Uterus (tissue), 3 donors: ENCODE measurements at regions not wholly inside any gene's neighbourhood (a gene's known extent, or its start where the extent isn't known, plus 50 kb on each side); places are given as distances from the start of the nearest gene placed in this dataset.

Experiments used
- DNase-seq, 2 donors: peaks; one replicate each; pipeline ENCODE4 v3.0.0-alpha.2; 2019 to 2020
- H3K27ac ChIP-seq, 2 donors: fragments of 200-600 bp; sonication (generic); 1 replicate in 1 of 2; 2 replicates in 1 of 2; pipeline ENCODE4 v1.5.1; 2016 to 2018
- H3K27me3 ChIP-seq, 2 donors: fragments of 200-600 bp; sonication (generic); one replicate each; pipeline ENCODE4 v1.5.1; 2018 to 2019; ENCODE audit warnings: control low read depth in 1 of 2
- H3K36me3 ChIP-seq, 2 donors: fragments of 200-600 bp; sonication (generic); one replicate each; pipeline ENCODE4 v1.5.1; 2019; ENCODE audit warnings: control low read depth in 1 of 2
- H3K4me1 ChIP-seq, 2 donors: fragments of 200-600 bp; sonication (generic); one replicate each; pipeline ENCODE4 v1.5.1; 2018 to 2019; ENCODE audit warnings: control low read depth in 1 of 2
- H3K4me3 ChIP-seq, 2 donors: fragments of 200-600 bp; sonication (generic); 1 replicate in 1 of 2; 2 replicates in 1 of 2; pipeline ENCODE4 v1.5.1; 2018 to 2019; ENCODE audit warnings: mild to moderate bottlenecking in 1 of 2
- H3K9me3 ChIP-seq, 2 donors: fragments of 200-600 bp; sonication (generic); one replicate each; pipeline ENCODE4 v1.5.1; 2019; ENCODE audit warnings: control low read depth in 1 of 2
- CTCF ChIP-seq, 4 experiments: fragments of 200-600 bp in 2 of 4; fragments of 450-650 bp in 2 of 4; sonication (generic) in 2 of 4; IDR thresholded peaks; one replicate each; pipeline ENCODE4 v1.5.1; 2016 to 2019; ENCODE audit warnings: antibody characterized with exemption in 4 of 4, mild to moderate bottlenecking in 2 of 4, moderate library complexity in 1 of 4
- POLR2A ChIP-seq, 2 donors: fragments of 450-650 bp; IDR thresholded peaks; one replicate each; pipeline ENCODE4 v1.6.1; 2016; ENCODE audit warnings: antibody characterized with exemption in 2 of 2, mild to moderate bottlenecking in 1 of 2, moderate library complexity in 1 of 2
- intact Hi-C: fragments of 100-400 bp; cut with DNase I; formaldehyde crosslinking; loops from one replicate; pipeline ENCODE4 v1.15.1; 2023; ENCODE audit warnings: low total_unique reads
- donor health status: DM: yes; HTN: yes; CAD: no.

- H3K27me3 ChIP-seq = no peaks in the 10 kb centered on the region
- H3K36me3 ChIP-seq = no peaks in the 10 kb centered on the region
- no peak for TF ChIP-seq POLR2A (IDR thresholded peaks at IDR 0.05)
- TF ChIP-seq CTCF (IDR thresholded peaks at IDR 0.05) = no peak
- DNase-seq = no peak
- H3K4me1 ChIP-seq = no peaks in the 10 kb centered on the region
- H3K4me3 ChIP-seq = no peak overlapping the region
- intact Hi-C loops = no loop called here
- no peak overlapping the region for H3K27ac ChIP-seq
- no peaks in the 10 kb centered on the region for H3K9me3 ChIP-seq
Observed at GRCh38 chr2:190138032-190138431, 75.5 kb upstream of the MSTN start.

GRCh38 chr2:190137561-190137960, 75.0 kb upstream of the MSTN start:
- no peaks in the 10 kb centered on the region for H3K4me1 ChIP-seq
- TF ChIP-seq CTCF (IDR thresholded peaks at IDR 0.05) (no peak), POLR2A (IDR thresholded peaks at IDR 0.05) (no peak)
- no peak overlapping the region for H3K27ac ChIP-seq
- no peaks in the 10 kb centered on the region for H3K9me3 ChIP-seq
- DNase-seq = no peak
- intact Hi-C loops = no loop called here
- H3K27me3 ChIP-seq = no peaks in the 10 kb centered on the region
- no peak overlapping the region for H3K4me3 ChIP-seq
- H3K36me3 ChIP-seq = no peaks in the 10 kb centered on the region

GRCh38 chr2:190136825-190137224, 74.3 kb upstream of the MSTN start:
- DNase-seq = no peak
- no peak overlapping the region for H3K27ac ChIP-seq
- H3K4me1 ChIP-seq = no peaks in the 10 kb centered on the region
- no peaks in the 10 kb centered on the region for H3K27me3 ChIP-seq
- no peak overlapping the region for H3K4me3 ChIP-seq
- no peaks in the 10 kb centered on the region for H3K36me3 ChIP-seq
- intact Hi-C loops = no loop called here
- TF ChIP-seq CTCF (IDR thresholded peaks at IDR 0.05) = no peak
- no peak for TF ChIP-seq POLR2A (IDR thresholded peaks at IDR 0.05)
- H3K9me3 ChIP-seq = no peaks in the 10 kb centered on the region

GRCh38 chr2:190136259-190136658, 73.7 kb upstream of the MSTN start:
- intact Hi-C loops = no loop called here
- no peak overlapping the region for H3K27ac ChIP-seq
- TF ChIP-seq POLR2A (IDR thresholded peaks at IDR 0.05) (no peak), CTCF (IDR thresholded peaks at IDR 0.05) (no peak)

GRCh38 chr2:190129421-190130199, 67.1 kb upstream of the MSTN start:
- TF ChIP-seq POLR2A (IDR thresholded peaks at IDR 0.05) (no peak), CTCF (IDR thresholded peaks at IDR 0.05) (no peak)
- no peak overlapping the region for H3K4me3 ChIP-seq
- DNase-seq = no peak
- H3K9me3 ChIP-seq = no peaks in the 10 kb centered on the region
- H3K27ac ChIP-seq = no peak overlapping the region
- no peaks in the 10 kb centered on the region for H3K27me3 ChIP-seq
- H3K36me3 ChIP-seq = no peaks in the 10 kb centered on the region
- intact Hi-C loops = no loop called here
- H3K4me1 ChIP-seq = no peaks in the 10 kb centered on the region

More at GRCh38 chr2:190136259-190136658, 73.7 kb upstream of the MSTN start:
- no peak for DNase-seq
- no peaks in the 10 kb centered on the region for H3K27me3 ChIP-seq
- H3K36me3 ChIP-seq = no peaks in the 10 kb centered on the region
- no peaks in the 10 kb centered on the region for H3K9me3 ChIP-seq
- H3K4me3 ChIP-seq = no peak overlapping the region
- no peaks in the 10 kb centered on the region for H3K4me1 ChIP-seq
